CD4-positive, alpha-beta T cell treated with Interleukin-17A for 4 hours (primary cell): ENCODE measurements at regions not wholly inside any gene's neighbourhood (a gene's known extent, or its start where the extent isn't known, plus 50 kb on each side); places are given as distances from the start of the nearest gene placed in this dataset.
"Not testable (repeated sequence)": the region's sequence is repeated elsewhere in the genome, so short reads cannot be mapped to it uniquely, and the experiment has no call there.

ENCODE experiments used
- DNase-seq: peaks from one replicate; pipeline ENCODE4 v3.0.0-alpha.2; 2020; ENCODE audit warnings: mixed read lengths

- DNase-seq: no peak
Measured at GRCh38 chr4:15294832-15295231, 133.0 kb upstream of the C1QTNF7 start.

- DNase-seq: no peak
Measured at GRCh38 chr4:15295421-15296162, 132.2 kb upstream of the C1QTNF7 start.

- no peak for DNase-seq
Measured at GRCh38 chr4:15297344-15297743, 130.5 kb upstream of the C1QTNF7 start.

DNA sequence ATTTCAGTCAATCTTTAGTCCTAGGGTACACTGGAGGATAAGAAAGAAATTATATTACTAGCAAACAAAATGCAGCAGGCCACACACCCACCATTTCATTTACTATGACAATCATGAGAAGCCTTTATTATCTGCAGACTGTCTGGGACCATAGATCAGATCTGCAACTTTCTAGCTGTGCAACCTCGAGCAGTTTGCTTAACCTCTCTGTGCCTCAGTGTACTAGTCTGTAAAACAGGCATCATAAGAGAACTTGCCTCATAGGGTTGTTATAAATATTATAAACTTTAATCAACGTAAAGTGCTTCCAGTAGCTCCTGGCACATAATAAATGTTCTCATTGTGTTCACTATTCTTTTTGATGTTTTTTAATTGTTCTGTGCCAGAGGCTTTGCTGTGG, 128.2 kb upstream of the C1QTNF7 start:
- DNase-seq: no peak

DNA sequence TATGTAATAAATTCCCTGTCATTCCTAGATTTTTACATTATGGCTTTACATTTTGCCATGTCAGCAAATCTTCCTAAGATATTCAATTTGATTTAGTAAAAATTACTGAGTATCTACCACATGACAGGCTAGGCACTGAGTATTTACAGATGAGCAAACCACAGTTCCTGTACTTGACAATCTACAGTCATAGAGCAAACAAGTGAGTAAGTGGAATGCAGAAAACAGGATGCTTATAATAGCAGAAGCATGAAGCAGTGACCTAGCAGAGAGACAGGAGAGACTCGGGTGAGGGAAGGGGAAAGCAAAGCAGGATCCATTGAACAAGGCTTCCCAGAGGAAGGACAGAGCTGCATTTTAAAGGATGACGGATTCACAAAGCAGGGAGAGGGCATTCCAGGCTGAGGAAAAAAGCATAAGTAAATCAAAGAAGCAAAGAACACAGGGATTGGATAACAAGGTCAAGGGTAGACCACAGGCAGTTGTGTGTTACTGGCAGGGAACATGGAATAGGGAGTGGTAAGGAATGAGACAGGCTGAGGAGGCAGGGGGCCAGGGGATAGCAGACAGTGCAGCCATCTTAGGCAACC, 124.7 kb upstream of the C1QTNF7 start:
- no peak for DNase-seq

- DNase-seq: no peak
Measured at GRCh38 chr4:15314974-15315373, 112.9 kb upstream of the C1QTNF7 start.

GRCh38 chr4:15317246-15317645, 110.6 kb upstream of the C1QTNF7 start:
- DNase-seq: no peak

GRCh38 chr4:15318621-15319348, 109.0 kb upstream of the C1QTNF7 start:
- no peak for DNase-seq

GRCh38 chr4:15320121-15320678, 107.6 kb upstream of the C1QTNF7 start:
- no peak for DNase-seq

GRCh38 chr4:15322006-15322405, 105.8 kb upstream of the C1QTNF7 start:
- DNase-seq: no peak

- DNase-seq: no peak
Measured at GRCh38 chr4:15325987-15326386, 101.8 kb upstream of the C1QTNF7 start.

- DNase-seq: no peak
Measured at GRCh38 chr4:15327311-15328298, 100.2 kb upstream of the C1QTNF7 start.

GRCh38 chr4:15331930-15332329, 95.9 kb upstream of the C1QTNF7 start:
- no peak for DNase-seq

- DNase-seq: no peak
Measured at GRCh38 chr4:15332377-15332776, 95.5 kb upstream of the C1QTNF7 start.

DNA sequence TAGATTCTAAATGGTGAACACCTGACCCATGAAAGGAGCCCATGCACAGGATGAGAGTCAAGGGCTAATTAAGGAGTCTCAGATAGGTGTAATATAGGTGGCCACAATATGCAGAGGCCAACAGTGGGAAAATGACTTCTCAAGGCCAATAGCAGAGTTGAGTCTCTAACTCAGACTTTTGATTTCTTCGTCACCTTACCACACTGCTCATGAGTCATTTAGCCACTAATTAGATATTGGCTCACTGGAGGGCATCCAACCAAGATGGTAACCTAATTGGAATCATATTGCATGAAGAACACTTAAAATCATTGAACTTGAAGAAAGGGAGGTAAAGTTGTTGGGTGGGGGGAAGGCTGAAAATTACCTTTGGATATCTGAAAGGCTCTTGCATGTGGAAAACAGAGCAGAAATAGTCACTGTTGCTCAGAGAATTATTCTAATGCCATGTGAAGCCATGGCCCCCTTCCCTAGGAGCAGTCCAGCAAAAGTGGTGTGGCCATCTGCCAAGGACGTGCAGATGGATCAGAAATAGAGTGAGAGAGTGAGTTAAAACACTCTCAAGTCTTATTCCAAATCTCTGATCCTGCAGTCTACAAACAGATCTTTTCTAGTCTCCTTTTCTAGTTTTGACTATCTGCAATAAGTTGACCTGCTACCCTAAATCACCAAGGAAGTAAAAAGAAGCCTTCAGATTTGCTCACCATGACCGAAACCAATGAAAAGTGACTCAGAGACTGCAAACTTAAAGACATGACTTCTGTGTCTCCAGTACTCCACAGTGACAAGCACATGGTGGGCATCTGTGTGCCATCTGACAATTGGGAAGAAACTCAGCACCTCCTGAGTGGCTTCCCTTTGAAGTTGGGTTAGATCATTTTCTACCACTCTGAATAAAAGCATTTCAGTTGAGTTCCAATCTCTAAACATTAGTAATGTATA, 93.9 kb upstream of the C1QTNF7 start:
- DNase-seq: no peak

DNA sequence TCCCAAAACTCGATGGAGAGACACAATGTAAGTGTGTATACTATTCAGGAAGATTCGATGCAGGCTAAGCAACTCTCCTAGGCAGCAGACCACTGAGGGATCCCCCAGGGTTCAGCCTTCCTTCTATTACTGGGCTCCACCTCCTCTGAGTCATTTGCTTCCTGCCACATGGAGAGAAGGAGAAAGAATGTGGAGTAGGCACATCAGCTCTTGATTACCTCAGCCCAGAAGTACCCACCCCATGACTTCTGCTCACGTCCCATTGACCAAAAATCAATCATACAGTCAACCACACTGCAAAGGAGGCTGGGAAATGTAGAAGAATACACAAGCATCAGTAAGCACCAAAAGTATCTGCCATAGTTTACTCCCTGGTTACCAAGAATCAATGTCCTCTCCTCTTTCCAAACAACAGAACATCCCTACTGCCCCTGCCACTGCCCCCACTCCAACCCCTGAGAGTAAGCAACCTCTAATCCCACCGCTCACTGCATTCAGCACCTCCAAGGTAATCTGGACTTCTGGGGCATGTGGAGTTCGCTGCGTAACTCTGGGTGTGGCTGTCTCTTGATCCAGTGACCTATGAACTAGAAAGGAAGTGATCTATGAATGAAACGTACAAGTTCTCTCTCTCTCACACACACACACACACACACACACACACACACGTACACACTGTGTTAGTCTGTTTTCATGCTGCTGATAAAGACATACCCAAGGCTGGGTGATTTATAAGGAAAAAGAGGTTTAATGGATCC, 91.2 kb upstream of the C1QTNF7 start:
- no peak for DNase-seq

GRCh38 chr4:15337168-15337657, 90.6 kb upstream of the C1QTNF7 start:
- DNase-seq: not testable (repeated sequence)

GRCh38 chr4:15339737-15340136, 88.1 kb upstream of the C1QTNF7 start:
- DNase-seq: no peak

GRCh38 chr4:15340332-15340731, 87.5 kb upstream of the C1QTNF7 start:
- DNase-seq: no peak
